Liver (tissue), 3 donors: ENCODE measurements at regions not wholly inside any gene's neighbourhood (a gene's known extent, or its start where the extent isn't known, plus 50 kb on each side); places are given as distances from the start of the nearest gene placed in this dataset.

Experiments
- FOXA2 ChIP-seq: IDR thresholded peaks from 2 replicates; pipeline ENCODE4 v1.6.1; 2016; ENCODE audit warnings: antibody characterized with exemption
- GABPA ChIP-seq, 2 donors: IDR thresholded peaks in 1 of 2; conservative IDR thresholded peaks in 1 of 2; 2 replicates each; pipeline ENCODE4 v1.6.1; 2016; ENCODE audit warnings: antibody characterized with exemption in 2 of 2, mild to moderate bottlenecking in 1 of 2, moderate library complexity in 1 of 2
- MAX ChIP-seq: IDR thresholded peaks from 2 replicates; pipeline ENCODE4 v1.6.1; 2016; ENCODE audit warnings: antibody characterized with exemption
- RAD21 ChIP-seq, 2 donors: IDR thresholded peaks; 2 replicates each; pipeline ENCODE4 v1.6.1; 2016; ENCODE audit warnings: antibody characterized with exemption in 2 of 2, mild to moderate bottlenecking in 2 of 2
- REST ChIP-seq: IDR thresholded peaks from 2 replicates; pipeline ENCODE4 v1.6.1; 2016; ENCODE audit warnings: antibody characterized with exemption, mild to moderate bottlenecking
- RXRA ChIP-seq, 2 donors: IDR thresholded peaks; 2 replicates each; pipeline ENCODE4 v1.6.1; 2017 to 2018; ENCODE audit warnings: antibody characterized with exemption in 2 of 2, mild to moderate bottlenecking in 1 of 2
- SP1 ChIP-seq: IDR thresholded peaks from 2 replicates; pipeline ENCODE4 v1.6.1; 2018; ENCODE audit warnings: antibody characterized with exemption, mild to moderate bottlenecking
- TAF1 ChIP-seq: conservative IDR thresholded peaks from 2 replicates; pipeline ENCODE4 v1.6.1; 2016; ENCODE audit warnings: antibody characterized with exemption, mild to moderate bottlenecking
- TF ChIP-seq, protein P1 (sequence below): fragments of 150-350 bp; IDR thresholded peaks from 2 replicates; pipeline ENCODE4 v1.5.1; 2017; ENCODE audit warnings: improper control_type of control experiment, low read depth, low read length; ENCODE audit not compliant: missing input control
- TF ChIP-seq, protein P2 (sequence below): IDR thresholded peaks from 2 replicates; pipeline ENCODE4 v1.6.1; 2016; ENCODE audit warnings: antibody characterized with exemption
- TF ChIP-seq, protein P3 (sequence below): IDR thresholded peaks from 2 replicates; pipeline ENCODE4 v1.6.1; 2016; ENCODE audit warnings: antibody characterized with exemption
- donor health status: healthy.
- donor health status: healthy.

DNA sequence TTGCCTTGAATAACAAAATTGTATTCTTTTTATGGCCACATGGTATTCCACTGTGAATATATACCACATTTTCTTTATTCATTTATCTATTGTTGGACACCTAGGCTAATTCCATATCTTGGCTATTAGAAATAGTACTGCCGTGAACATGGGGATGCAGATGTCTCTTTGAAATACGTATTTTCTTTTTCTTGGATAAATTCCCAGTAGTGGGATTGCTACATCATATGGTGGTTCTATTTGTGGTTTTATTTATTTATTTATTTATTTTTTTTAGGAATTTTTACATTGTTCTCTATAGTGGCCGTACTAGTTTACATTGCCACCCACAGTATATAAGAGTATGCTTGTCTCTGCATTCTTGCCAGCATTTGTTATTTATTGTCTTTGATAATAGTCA is 679.8 kb upstream of the NRXN1 start:
- TF ChIP-seq, protein P1, sequence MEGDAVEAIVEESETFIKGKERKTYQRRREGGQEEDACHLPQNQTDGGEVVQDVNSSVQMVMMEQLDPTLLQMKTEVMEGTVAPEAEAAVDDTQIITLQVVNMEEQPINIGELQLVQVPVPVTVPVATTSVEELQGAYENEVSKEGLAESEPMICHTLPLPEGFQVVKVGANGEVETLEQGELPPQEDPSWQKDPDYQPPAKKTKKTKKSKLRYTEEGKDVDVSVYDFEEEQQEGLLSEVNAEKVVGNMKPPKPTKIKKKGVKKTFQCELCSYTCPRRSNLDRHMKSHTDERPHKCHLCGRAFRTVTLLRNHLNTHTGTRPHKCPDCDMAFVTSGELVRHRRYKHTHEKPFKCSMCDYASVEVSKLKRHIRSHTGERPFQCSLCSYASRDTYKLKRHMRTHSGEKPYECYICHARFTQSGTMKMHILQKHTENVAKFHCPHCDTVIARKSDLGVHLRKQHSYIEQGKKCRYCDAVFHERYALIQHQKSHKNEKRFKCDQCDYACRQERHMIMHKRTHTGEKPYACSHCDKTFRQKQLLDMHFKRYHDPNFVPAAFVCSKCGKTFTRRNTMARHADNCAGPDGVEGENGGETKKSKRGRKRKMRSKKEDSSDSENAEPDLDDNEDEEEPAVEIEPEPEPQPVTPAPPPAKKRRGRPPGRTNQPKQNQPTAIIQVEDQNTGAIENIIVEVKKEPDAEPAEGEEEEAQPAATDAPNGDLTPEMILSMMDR = no peak
- TF ChIP-seq MAX = no peak
- TF ChIP-seq, protein P2, sequence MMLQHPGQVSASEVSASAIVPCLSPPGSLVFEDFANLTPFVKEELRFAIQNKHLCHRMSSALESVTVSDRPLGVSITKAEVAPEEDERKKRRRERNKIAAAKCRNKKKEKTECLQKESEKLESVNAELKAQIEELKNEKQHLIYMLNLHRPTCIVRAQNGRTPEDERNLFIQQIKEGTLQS = no peak
- no peak for TF ChIP-seq RAD21 (IDR thresholded peaks at IDR 0.05)
- no peak for TF ChIP-seq REST
- no peak for TF ChIP-seq FOXA2
- TF ChIP-seq SP1 = no peak
- no peak for TF ChIP-seq TAF1
- TF ChIP-seq, protein P3, sequence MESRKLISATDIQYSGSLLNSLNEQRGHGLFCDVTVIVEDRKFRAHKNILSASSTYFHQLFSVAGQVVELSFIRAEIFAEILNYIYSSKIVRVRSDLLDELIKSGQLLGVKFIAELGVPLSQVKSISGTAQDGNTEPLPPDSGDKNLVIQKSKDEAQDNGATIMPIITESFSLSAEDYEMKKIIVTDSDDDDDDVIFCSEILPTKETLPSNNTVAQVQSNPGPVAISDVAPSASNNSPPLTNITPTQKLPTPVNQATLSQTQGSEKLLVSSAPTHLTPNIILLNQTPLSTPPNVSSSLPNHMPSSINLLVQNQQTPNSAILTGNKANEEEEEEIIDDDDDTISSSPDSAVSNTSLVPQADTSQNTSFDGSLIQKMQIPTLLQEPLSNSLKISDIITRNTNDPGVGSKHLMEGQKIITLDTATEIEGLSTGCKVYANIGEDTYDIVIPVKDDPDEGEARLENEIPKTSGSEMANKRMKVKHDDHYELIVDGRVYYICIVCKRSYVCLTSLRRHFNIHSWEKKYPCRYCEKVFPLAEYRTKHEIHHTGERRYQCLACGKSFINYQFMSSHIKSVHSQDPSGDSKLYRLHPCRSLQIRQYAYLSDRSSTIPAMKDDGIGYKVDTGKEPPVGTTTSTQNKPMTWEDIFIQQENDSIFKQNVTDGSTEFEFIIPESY = no peak
- no peak for TF ChIP-seq GABPA (IDR thresholded peaks at IDR 0.05 in 1 of 2, conservative IDR thresholded peaks at IDR 0.05 in 1 of 2)
- no peak for TF ChIP-seq RXRA (IDR thresholded peaks at IDR 0.05)
